GM21786 (cell line): ENCODE measurements at regions not wholly inside any gene's neighbourhood (a gene's known extent, or its start where the extent isn't known, plus 50 kb on each side); places are given as distances from the start of the nearest gene placed in this dataset.
"Not testable (repeated sequence)": the region's sequence is repeated elsewhere in the genome, so short reads cannot be mapped to it uniquely, and the experiment has no call there.

Experiments used
- ATAC-seq: cut with Tn5 transposase; IDR thresholded peaks from one replicate; pipeline ENCODE4 v1.9.1; 2021; ENCODE audit not compliant: unreplicated experiment

GRCh38 chr6:20263059-20263458 lies 50.8 kb upstream of the MBOAT1 start:
- ATAC-seq, result no peak

- no peak for ATAC-seq
Measured at GRCh38 chr6:20265842-20266241, 53.6 kb upstream of the MBOAT1 start.

GRCh38 chr6:20266851-20267608 lies 54.8 kb upstream of the MBOAT1 start:
- no peak for ATAC-seq

DNA sequence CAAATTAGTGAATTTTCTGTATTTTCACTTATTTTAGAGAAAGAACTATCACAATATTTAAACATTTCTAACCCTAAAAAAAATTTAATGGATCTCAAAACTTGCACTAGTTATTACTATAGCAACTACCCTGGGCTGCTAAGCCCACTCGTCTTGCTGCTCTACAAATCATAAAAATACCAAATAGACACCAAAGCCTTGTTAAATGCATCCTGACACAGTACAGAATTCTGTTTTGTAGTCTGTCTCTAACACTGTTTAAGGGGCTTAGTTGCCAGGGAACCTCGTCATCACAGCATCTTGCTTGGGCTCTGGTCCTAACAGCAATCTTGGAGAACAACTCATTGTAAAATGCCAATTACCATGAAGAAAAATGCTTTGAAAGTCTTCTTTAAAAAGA lies 56.9 kb upstream of the MBOAT1 start:
- no peak for ATAC-seq

DNA sequence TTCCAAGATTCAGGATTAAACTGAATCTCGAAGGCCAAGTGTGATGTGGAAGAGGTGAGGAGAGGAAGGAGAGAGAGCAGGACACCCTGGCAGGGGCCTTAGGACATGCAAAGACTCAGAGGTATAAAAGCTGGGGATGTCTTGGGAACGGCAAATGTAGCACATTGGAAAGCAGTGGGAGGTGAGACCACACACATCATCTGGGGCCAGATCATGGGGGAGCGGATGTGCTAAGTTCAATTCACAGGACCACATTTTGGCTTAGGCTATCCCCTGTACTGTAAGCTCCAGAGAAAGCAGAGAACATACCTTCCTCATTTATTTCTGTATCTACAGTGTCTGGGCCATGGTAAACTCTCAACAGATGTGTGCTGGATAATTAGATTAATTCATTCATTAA lies 59.5 kb upstream of the MBOAT1 start:
- no peak for ATAC-seq

DNA sequence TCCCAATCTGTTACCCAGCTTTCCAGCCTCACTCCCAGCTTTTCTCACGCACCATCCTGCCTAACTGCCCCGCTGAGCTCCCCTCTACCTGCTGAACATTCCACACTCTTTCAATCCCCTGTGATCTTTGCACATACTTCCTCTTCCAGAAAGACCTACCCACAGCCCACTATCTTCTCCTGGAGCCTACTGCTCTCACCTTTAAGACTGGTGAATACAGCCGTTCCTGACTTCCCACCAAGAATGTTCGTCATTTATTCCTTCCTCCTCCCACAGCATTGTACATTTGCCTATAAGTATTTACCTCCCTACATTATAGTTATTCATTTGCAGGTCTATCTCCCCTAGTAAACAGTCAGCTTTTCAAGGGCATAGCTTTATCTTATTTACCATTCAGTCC lies 61.9 kb upstream of the MBOAT1 start:
- no peak for ATAC-seq

DNA sequence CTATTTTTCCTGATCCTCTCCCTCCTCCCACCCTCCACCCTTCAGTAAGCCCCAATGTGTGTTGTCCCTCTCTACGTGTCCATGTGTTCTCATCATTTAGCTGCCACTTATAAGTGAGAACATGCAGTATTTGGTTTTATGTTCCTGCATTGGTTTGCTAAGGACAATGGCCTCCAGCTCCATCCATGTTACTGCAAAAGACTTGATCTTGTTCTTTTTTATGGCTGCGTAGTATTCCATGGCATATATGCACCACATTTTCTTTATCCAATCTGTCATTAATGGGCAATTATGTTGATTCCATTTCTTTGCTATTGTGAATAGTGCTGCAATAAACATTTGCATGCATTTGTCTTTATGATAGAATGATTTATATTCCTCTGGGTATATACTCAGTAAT lies 63.6 kb upstream of the MBOAT1 start:
- ATAC-seq, result not testable (repeated sequence)

GRCh38 chr6:20277724-20278123 lies 65.5 kb upstream of the MBOAT1 start:
- not testable (repeated sequence) for ATAC-seq

DNA sequence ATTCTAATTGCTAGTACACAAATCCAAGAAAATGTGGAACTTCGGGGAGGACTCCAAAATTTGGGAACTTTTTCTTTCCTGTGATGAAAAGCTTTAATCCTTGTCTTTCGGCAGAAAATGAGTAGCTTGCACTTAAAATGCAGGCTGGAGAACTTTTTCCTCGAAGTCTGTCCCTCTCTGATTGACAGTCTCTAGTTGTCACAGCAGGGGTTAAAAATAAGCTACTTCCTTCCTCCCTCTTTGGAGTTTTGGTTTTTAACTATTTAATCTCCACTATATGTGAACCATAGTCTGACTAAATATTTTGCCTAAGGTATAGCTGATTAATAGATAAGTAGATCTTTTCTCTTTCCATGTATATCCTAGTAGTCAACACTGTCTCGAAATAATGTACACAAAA lies 66.8 kb upstream of the MBOAT1 start:
- ATAC-seq, result no peak

GRCh38 chr6:20279608-20280287 lies 67.5 kb upstream of the MBOAT1 start:
- no peak for ATAC-seq

DNA sequence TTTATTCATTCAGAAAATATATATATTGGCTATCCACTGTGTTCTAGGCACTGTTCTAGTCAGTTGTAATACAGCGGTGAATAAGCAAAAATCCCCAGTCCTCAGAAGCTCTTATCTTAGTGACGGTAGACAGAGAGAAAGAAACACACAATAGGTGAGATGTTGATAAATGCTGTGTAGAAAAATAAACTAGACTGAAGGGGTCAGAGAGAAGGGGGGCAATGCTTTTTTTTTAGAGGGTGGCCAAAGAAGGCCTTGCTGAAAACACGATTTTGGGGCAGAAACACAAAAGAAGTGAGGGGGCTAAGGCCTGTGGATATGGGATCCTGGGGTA lies 68.0 kb upstream of the MBOAT1 start:
- no peak for ATAC-seq

DNA sequence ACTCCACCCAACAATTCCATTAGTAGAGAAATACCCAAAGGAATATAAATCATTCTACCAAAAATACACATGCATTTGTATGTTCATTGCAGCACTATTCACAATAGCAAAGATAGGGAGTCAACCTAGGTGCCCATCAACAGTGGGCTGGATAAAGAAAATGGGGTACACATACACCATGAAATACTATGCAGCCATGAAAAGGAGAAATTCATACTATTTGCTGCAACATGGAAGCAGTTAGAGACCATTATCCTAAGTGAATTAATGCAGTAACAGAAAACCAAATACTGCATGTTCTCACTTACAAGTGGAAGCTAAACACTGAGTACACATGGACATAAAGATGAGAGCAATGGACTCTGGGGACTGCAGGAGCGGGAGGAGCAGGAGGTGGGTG lies 72.4 kb upstream of the MBOAT1 start:
- ATAC-seq, result no peak

DNA sequence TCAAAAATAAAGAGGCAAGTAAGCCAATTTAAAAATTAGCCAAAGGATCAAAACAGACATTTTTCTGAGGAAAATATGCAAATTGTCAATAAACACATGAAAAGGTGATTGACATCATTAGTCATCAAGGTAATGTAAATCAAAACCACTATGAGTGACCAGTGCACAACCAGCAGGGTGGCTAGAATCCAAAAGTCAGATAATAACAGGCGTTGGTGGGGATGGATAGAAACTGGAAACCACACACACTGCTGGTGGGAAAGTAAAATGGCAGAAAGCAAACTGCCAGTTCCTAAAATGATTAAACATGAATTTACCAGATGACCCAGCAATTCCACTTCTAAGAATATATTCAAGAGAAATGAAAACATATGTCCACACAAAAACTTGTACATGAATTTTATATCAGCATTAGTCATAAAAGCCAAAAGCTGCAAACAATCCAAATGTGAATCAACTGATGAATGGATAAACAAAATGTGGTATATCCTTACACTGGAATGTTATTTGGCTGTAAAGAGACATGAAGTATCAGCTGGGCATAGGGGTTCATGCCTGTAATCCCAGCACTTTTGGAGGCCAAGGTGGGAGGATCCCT lies 74.8 kb upstream of the MBOAT1 start:
- no peak for ATAC-seq

DNA sequence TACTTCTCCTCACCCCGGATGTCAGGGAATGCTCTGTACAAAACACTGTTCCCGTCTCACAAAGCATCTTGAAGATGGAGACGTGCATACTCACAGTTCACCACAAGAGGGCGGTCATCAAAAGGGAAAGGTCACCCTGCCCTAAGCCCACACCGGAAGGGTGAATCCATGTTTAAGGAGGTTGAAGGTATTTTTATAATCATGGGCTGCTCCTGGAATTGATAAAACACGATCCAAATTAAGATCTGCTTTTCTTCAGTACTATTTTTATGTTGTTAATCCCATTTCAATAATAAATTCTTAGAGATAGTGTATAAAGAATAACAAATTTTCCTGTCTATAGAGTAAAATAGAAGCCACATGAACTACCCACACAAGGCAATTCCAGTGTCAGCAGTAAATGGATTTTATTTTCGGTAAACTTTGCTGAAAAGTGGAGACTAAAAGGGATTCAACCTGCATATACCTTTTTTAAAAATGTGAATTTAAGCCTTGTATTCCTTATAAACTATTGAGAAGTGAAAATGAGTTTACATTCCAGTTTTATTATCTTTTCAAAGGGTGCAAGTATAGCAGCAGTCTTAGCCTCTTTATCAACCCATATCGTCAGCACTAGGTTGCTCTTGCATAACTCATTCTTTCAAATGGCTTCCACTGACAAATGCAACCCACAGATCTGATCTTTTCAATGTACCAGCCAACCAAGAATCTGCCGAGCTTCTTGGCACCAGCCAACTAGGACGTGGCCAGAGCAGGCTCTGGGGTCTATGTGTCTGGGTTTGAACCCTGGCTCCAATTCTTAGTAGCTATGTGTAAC lies 79.7 kb upstream of the MBOAT1 start:
- ATAC-seq, result peak; percentile 87

GRCh38 chr6:20292905-20293304 lies 80.6 kb upstream of the MBOAT1 start:
- ATAC-seq, result no peak

GRCh38 chr6:20301256-20301655 lies 89.0 kb upstream of the MBOAT1 start:
- no peak for ATAC-seq

DNA sequence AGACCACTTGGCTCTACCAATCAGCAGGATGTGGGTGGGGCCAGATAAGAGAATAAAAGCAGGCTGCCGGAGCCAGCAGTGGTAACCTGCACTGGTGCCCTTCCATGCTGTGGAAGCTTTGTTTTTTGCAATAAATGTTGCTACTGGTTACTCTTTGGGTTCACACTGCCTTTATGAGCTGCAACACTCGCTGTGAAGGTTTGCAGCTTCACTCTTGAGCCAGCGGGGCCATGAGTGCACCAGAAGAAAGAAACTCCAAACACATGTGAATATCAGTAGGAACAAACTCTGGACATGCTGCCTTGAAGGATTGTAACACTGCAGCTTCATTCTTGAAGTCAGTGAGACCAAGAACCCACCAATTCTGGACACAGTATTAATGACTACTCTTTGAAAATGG lies 89.9 kb upstream of the MBOAT1 start:
- no peak for ATAC-seq

DNA sequence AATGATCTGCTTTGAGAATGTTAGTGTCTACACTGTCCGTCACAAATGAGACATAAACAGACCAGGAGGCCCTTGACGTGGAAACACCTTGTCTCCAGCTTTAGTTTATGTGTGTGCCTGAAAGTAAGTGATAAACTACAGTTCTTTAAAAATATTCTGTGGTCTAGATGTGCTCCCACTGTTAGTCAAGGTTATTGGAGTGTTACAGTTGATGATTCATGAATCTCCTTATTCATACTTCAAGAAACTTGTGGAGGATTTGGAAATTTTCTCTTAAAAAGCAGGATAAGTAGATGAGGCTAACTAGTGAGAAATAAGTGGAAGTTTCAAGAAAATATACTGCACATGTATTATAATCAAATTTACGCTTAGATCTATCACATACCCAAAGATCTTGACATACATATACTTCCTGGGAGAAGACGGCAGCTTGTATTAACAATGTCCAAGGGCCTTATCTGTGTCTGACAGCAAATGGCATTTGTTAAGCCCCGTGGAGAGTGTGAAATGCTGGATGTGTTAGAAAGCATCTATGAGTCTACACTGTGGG lies 90.5 kb upstream of the MBOAT1 start:
- no peak for ATAC-seq

- no peak for ATAC-seq
Measured at GRCh38 chr6:20306491-20306890, 94.2 kb upstream of the MBOAT1 start.

DNA sequence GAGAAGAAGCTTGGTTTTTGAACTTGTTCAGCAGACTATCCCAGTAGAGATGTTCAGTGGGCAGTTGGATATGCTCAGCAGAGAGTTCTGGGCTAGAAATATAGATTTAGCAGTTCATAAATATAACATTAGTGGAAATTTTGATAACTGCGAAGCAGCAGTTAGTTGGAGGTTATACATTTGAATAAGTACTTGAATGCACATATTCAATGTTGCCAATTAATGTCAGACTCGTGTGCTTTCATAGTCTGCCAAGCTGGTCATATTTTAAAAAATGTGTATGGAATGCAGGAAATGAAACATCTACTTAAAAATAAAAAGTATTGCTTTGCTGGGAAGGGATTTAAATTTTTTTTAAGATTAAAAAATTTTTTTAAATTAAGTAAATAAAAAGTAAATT lies 92.5 kb upstream of the E2F3 start:
- no peak for ATAC-seq

GRCh38 chr6:20310185-20310584 lies 91.5 kb upstream of the E2F3 start:
- no peak for ATAC-seq
